GM12891 (cell line): ENCODE measurements at regions not wholly inside any gene's neighbourhood (a gene's known extent, or its start where the extent isn't known, plus 50 kb on each side); places are given as distances from the start of the nearest gene placed in this dataset.

Source experiments
- POLR2A ChIP-seq: IDR thresholded peaks from 2 replicates; pipeline ENCODE4 v1.6.1; 2011; ENCODE audit warnings: low read depth, low read length, control low read depth
- POLR2AphosphoS5 ChIP-seq: IDR thresholded peaks from 2 replicates; pipeline ENCODE4 v1.6.1; 2011; ENCODE audit warnings: low read depth, low read length, control low read depth
- SPI1 ChIP-seq: IDR thresholded peaks from 2 replicates; pipeline ENCODE4 v1.6.1; 2011; ENCODE audit warnings: low read depth, low read length, control low read depth

- no peak for TF ChIP-seq POLR2A
- TF ChIP-seq POLR2AphosphoS5: no peak
- no peak for TF ChIP-seq SPI1
These were observed 202.9 kb upstream of the NT5C1B start for GRCh38 chr2:18792226-18792629.
